ENCODE measurements at regions not wholly inside any gene's neighbourhood (a gene's known extent, or its start where the extent isn't known, plus 50 kb on each side); places are given as distances from the start of the nearest gene placed in this dataset.

DNA sequence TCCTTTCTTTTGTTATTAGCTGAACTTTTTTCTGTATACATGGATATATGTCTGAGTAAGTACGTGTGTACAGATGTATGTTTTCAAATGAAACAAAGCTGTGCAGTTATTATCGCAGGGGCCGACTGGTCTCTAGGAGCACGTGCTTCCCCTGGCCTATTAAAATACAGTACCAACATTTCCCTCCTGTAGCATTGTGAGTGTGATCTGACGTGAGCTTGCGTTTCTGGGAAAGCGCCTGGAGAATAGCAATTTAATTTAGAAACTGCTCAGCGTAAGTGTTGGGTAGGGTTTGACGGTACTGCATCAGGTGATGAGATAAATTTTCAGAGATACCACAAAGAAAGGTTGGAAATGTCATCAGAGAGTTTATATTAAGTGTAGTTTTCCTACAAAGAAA lies 173.3 kb downstream of the FBXO8 start:
- no peaks in the 10 kb centered on the region for H3K9me3 ChIP-seq (ENCODE audit: control insufficient read depth, insufficient read depth, low read length)
- WGBS (ENCODE audit: insufficient coverage) = 82% methylated on average over 5 of the region's 9 CpGs
- DNase-seq (ENCODE audit: low read depth in 4 of 6, low spot score in 6 of 6) = no peak

DNA sequence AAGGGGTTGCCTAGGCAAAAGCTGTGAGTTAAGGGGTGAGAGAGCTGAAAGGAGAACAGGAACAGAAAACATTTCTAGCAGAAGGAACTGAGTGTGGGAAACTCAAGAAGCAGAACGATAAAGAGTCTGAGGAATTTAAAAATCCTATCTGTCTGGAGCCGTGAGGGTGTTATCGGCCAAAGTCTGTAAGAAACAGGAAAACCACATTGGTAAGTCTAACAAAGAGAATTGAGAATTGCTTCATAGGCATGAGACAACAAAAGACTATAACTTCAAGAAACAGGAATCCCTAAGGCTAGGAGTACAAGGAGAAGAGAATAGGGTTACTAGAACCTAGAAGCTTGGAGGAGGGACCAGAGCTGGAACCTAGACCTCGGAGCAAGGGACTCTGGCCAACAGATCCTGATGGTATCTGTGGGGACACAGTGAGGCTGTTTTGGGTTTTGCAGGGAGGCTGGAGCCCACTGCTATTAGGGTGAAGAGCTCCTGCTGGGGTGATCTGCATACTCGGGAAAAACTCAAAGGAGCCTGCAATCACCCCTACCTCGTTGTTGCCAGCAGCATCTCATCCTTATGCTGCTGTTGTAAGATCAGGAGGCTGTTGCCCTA lies 175.6 kb downstream of the FBXO8 start:
- no peak overlapping the region for H3K27ac ChIP-seq (ENCODE audit: low read depth, low read length)
- no peaks in the 10 kb centered on the region for H3K9me3 ChIP-seq (ENCODE audit: control insufficient read depth, insufficient read depth, low read length)
- WGBS (ENCODE audit: insufficient coverage) = 61% methylated on average over 2 of the region's 6 CpGs
- H3K27me3 ChIP-seq (ENCODE audit: control insufficient read depth, insufficient read depth, low read length) = no peaks in the 10 kb centered on the region
- H3K4me3 ChIP-seq (ENCODE audit: low read depth, low read length) = no peak overlapping the region
- no peaks in the 10 kb centered on the region for H3K4me1 ChIP-seq (ENCODE audit: control insufficient read depth, insufficient read depth, low read length)
- no peaks in the 10 kb centered on the region for H3K36me3 ChIP-seq (ENCODE audit: control insufficient read depth, insufficient read depth, low read length)
- no peak for DNase-seq (ENCODE audit: low read depth in 4 of 6, low spot score in 6 of 6)

More for the DNA sequence above, 173.3 kb downstream of the FBXO8 start:
- Histone ChIP-seq H3K4me3 (ENCODE audit: low read depth, low read length) (no peak overlapping the region), H3K27me3 (ENCODE audit: control insufficient read depth, insufficient read depth, low read length) (no peaks in the 10 kb centered on the region), H3K27ac (ENCODE audit: low read depth, low read length) (no peak overlapping the region), H3K4me1 (ENCODE audit: control insufficient read depth, insufficient read depth, low read length) (no peaks in the 10 kb centered on the region), H3K36me3 (ENCODE audit: control insufficient read depth, insufficient read depth, low read length) (no peaks in the 10 kb centered on the region)

DNA sequence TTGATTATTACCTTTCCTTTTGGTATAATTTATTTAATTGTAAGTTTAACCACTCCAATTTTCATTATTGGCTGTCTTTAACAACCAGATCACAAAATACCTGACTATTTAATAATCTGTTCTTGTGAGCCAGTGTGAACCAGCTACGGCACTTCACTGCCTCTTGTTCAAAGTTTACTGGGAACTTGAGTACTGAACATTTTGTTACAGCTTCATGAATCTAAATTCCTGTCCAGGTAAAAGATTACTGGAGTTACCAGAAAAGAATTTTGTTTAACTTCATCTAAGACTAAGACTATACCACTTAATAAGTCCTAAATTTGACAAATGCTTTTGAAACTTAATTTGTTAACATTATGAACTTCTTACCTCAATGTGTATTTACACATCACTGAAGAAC lies 178.3 kb downstream of the FBXO8 start:
- Histone ChIP-seq H3K36me3 (ENCODE audit: control insufficient read depth, insufficient read depth, low read length) (no peaks in the 10 kb centered on the region), H3K9me3 (ENCODE audit: control insufficient read depth, insufficient read depth, low read length) (no peaks in the 10 kb centered on the region), H3K4me3 (ENCODE audit: low read depth, low read length) (no peak overlapping the region), H3K4me1 (ENCODE audit: control insufficient read depth, insufficient read depth, low read length) (no peaks in the 10 kb centered on the region), H3K27ac (ENCODE audit: low read depth, low read length) (no peak overlapping the region), H3K27me3 (ENCODE audit: control insufficient read depth, insufficient read depth, low read length) (no peaks in the 10 kb centered on the region)
- DNase-seq (ENCODE audit: low read depth in 4 of 6, low spot score in 6 of 6) = no peak
- WGBS (ENCODE audit: insufficient coverage) = 100% methylated on average over 1 of the region's 1 CpG

DNA sequence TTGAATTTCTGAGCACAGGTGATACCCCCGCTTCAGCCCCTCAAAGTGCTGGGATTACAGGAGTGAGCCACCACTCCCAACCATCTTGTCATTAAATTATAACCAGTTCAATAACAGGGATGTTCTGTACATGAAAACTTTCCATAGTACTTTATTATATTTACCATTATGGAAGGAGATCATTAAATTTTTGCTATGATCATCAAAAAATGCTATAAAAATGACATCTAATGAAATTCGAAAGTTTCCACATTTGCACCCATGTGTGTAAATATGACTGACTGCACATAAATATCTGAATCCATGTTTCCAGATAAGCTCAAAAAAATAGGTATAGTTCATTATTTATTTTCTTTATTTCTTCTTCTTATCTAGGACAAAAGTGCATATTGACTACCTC lies 182.6 kb downstream of the FBXO8 start:
- WGBS (ENCODE audit: insufficient coverage) = no CpG with 5 or more reads among the region's 2 CpGs
- H3K36me3 ChIP-seq (ENCODE audit: control insufficient read depth, insufficient read depth, low read length) = no peaks in the 10 kb centered on the region
- no peak for DNase-seq (ENCODE audit: low read depth in 4 of 6, low spot score in 6 of 6)
- H3K4me3 ChIP-seq (ENCODE audit: low read depth, low read length) = no peak overlapping the region
- H3K9me3 ChIP-seq (ENCODE audit: control insufficient read depth, insufficient read depth, low read length) = no peaks in the 10 kb centered on the region
- H3K4me1 ChIP-seq (ENCODE audit: control insufficient read depth, insufficient read depth, low read length) = no peaks in the 10 kb centered on the region
- no peak overlapping the region for H3K27ac ChIP-seq (ENCODE audit: low read depth, low read length)
- no peaks in the 10 kb centered on the region for H3K27me3 ChIP-seq (ENCODE audit: control insufficient read depth, insufficient read depth, low read length)

DNA sequence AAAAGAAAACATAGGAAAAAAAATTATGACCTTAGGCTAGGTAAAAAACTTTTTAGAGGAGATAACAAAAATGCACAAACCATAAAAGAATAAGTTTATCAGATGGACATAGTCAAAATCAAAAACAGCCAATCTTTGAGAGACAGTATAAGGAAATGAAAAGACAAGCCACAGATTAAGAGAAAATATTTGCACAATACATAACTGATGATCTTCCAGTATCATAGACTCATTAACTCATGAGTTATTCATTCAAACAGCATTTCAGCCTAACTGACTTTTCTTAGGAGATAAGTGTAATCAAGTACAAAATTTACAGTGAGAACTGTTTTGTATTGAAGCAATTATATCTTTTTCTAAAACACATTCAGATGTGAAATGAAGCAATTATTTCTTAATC lies 183.8 kb downstream of the FBXO8 start:
- no peaks in the 10 kb centered on the region for H3K9me3 ChIP-seq (ENCODE audit: control insufficient read depth, insufficient read depth, low read length)
- no peaks in the 10 kb centered on the region for H3K27me3 ChIP-seq (ENCODE audit: control insufficient read depth, insufficient read depth, low read length)
- H3K4me3 ChIP-seq (ENCODE audit: low read depth, low read length) = no peak overlapping the region
- no peaks in the 10 kb centered on the region for H3K36me3 ChIP-seq (ENCODE audit: control insufficient read depth, insufficient read depth, low read length)
- no peak for DNase-seq (ENCODE audit: low read depth in 4 of 6, low spot score in 6 of 6)
- H3K27ac ChIP-seq (ENCODE audit: low read depth, low read length) = no peak overlapping the region
- H3K4me1 ChIP-seq (ENCODE audit: control insufficient read depth, insufficient read depth, low read length) = no peaks in the 10 kb centered on the region

DNA sequence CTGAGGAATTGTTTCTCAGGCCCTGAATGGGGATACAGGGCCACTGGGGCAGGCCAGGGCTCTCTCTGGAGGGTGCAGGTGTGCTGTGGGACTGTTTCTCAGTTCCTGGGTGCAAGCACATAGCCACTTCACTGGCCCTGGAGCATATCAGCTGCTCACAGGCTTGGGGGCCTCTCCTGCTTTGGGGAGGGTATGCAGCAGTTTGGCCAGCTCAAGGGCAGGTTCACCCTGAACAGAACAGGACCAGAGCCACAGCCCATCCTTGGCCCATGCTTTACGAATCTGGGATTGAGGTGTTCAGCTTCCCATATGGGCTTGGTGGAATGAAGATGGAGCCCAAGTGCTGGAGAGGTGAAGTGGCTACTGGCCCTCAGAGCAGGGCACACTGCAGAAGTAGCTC lies 186.5 kb downstream of the FBXO8 start:
- DNase-seq (ENCODE audit: low read depth in 4 of 6, low spot score in 6 of 6) = no peak
- 100% methylated on average over 1 of the region's 1 CpG for WGBS (ENCODE audit: insufficient coverage)

DNA sequence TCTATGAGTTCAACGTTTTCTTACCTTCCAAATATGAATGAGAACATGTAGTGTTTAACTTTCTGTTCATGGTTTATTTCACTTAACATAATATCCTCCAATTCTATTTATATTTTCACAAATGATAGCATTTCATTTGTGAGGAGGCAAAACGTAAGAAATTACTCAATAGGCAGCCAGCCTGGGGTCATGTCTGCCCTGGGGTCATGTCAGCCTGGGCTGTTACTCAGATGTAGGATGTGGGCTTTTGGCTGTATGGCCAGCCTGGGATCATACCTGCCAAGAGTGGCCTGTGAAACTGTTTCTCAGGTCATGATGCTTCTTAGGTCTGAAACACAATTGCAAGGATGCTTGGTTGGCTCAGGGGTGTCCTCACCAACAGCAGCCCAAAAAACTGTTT lies 187.0 kb downstream of the FBXO8 start:
- H3K27ac ChIP-seq (ENCODE audit: low read depth, low read length) = no peak overlapping the region
- 100% methylated on average over 1 of the region's 2 CpGs for WGBS (ENCODE audit: insufficient coverage)
- H3K27me3 ChIP-seq (ENCODE audit: control insufficient read depth, insufficient read depth, low read length) = no peaks in the 10 kb centered on the region
- H3K36me3 ChIP-seq (ENCODE audit: control insufficient read depth, insufficient read depth, low read length) = no peaks in the 10 kb centered on the region
- H3K4me1 ChIP-seq (ENCODE audit: control insufficient read depth, insufficient read depth, low read length) = no peaks in the 10 kb centered on the region
- no peak overlapping the region for H3K4me3 ChIP-seq (ENCODE audit: low read depth, low read length)
- H3K9me3 ChIP-seq (ENCODE audit: control insufficient read depth, insufficient read depth, low read length) = no peaks in the 10 kb centered on the region
- no peak for DNase-seq (ENCODE audit: low read depth in 4 of 6, low spot score in 6 of 6)

More for the DNA sequence above, 186.5 kb downstream of the FBXO8 start:
- no peaks in the 10 kb centered on the region for H3K27me3 ChIP-seq (ENCODE audit: control insufficient read depth, insufficient read depth, low read length)
- H3K4me1 ChIP-seq (ENCODE audit: control insufficient read depth, insufficient read depth, low read length) = no peaks in the 10 kb centered on the region
- H3K9me3 ChIP-seq (ENCODE audit: control insufficient read depth, insufficient read depth, low read length) = no peaks in the 10 kb centered on the region
- H3K27ac ChIP-seq (ENCODE audit: low read depth, low read length) = no peak overlapping the region
- H3K36me3 ChIP-seq (ENCODE audit: control insufficient read depth, insufficient read depth, low read length) = no peaks in the 10 kb centered on the region
- no peak overlapping the region for H3K4me3 ChIP-seq (ENCODE audit: low read depth, low read length)

DNA sequence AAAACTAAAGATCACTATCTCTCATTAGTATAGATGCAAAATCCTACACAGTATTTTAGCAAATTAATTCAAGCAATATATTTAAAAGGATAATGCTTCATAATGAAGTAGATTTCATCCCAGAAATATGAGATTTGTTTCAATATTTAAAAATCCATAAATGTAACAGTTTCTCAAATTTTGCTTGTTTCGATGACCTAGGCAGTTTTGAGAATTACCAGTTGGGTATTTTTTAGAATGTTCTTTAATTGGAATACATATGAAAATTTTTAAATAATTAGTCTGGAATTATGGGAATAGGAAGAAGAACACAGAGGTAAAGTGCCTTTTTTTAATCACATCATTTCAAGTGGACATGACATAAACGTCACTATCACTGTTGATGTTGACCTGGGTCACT lies 192.3 kb downstream of the FBXO8 start:
- Histone ChIP-seq H3K4me3 (ENCODE audit: low read depth, low read length) (no peak overlapping the region), H3K27me3 (ENCODE audit: control insufficient read depth, insufficient read depth, low read length) (no peaks in the 10 kb centered on the region), H3K36me3 (ENCODE audit: control insufficient read depth, insufficient read depth, low read length) (no peaks in the 10 kb centered on the region), H3K9me3 (ENCODE audit: control insufficient read depth, insufficient read depth, low read length) (no peaks in the 10 kb centered on the region), H3K27ac (ENCODE audit: low read depth, low read length) (no peak overlapping the region), H3K4me1 (ENCODE audit: control insufficient read depth, insufficient read depth, low read length) (no peaks in the 10 kb centered on the region)
- no CpG with 5 or more reads among the region's 2 CpGs for WGBS (ENCODE audit: insufficient coverage)
- no peak for DNase-seq (ENCODE audit: low read depth in 4 of 6, low spot score in 6 of 6)

DNA sequence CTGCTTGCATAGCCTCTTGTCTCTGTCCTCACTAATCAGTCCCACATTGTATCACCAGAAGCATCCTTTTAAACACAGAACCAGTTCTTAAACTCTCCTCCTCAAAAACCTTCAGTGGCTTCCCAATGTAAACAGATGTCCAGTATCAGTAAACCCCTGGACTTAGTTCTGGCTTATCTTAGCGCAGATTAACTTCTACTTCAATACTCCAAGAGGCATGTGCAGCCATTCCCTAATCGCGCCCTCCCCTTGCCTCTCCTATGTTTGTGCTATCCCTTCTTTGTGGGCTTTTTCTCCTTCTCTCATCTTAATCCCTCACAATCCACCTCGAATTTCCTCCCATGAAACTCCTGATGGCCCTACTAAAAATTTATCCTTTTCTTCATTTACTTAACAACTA lies 193.8 kb downstream of the FBXO8 start:
- 96% methylated on average over 3 of the region's 4 CpGs for WGBS (ENCODE audit: insufficient coverage)
- Histone ChIP-seq H3K27ac (ENCODE audit: low read depth, low read length) (no peak overlapping the region), H3K4me3 (ENCODE audit: low read depth, low read length) (no peak overlapping the region), H3K9me3 (ENCODE audit: control insufficient read depth, insufficient read depth, low read length) (no peaks in the 10 kb centered on the region), H3K36me3 (ENCODE audit: control insufficient read depth, insufficient read depth, low read length) (no peaks in the 10 kb centered on the region), H3K27me3 (ENCODE audit: control insufficient read depth, insufficient read depth, low read length) (no peaks in the 10 kb centered on the region), H3K4me1 (ENCODE audit: control insufficient read depth, insufficient read depth, low read length) (no peaks in the 10 kb centered on the region)
- no peak for DNase-seq (ENCODE audit: low read depth in 4 of 6, low spot score in 6 of 6)

DNA sequence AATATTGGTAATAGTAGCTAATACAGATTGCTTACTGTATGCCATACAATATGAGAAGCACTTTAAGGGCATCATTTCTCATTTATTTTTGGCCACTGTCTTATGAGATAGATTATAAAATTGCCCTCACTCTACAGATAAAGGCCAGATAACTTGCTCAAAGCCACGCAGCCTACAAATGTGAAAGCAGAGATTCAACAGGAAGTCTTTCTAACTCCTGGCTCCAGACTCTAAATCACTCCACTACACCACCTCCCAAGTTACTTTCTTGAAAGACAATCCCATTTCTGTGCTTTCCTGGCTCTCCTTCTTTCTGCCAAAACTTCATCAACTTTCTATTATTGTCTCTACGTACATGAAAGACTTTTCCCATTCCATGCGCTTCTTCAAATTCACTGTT lies 194.7 kb downstream of the FBXO8 start:
- no peak overlapping the region for H3K27ac ChIP-seq (ENCODE audit: low read depth, low read length)
- no peaks in the 10 kb centered on the region for H3K27me3 ChIP-seq (ENCODE audit: control insufficient read depth, insufficient read depth, low read length)
- 56% methylated on average over 1 of the region's 3 CpGs for WGBS (ENCODE audit: insufficient coverage)

More for the DNA sequence above, 194.7 kb downstream of the FBXO8 start:
- Histone ChIP-seq H3K9me3 (ENCODE audit: control insufficient read depth, insufficient read depth, low read length) (no peaks in the 10 kb centered on the region), H3K36me3 (ENCODE audit: control insufficient read depth, insufficient read depth, low read length) (no peaks in the 10 kb centered on the region), H3K4me3 (ENCODE audit: low read depth, low read length) (no peak overlapping the region), H3K4me1 (ENCODE audit: control insufficient read depth, insufficient read depth, low read length) (no peaks in the 10 kb centered on the region)
- no peak for DNase-seq (ENCODE audit: low read depth in 4 of 6, low spot score in 6 of 6)
